ENCODE measurements at regions not wholly inside any gene's neighbourhood (a gene's known extent, or its start where the extent isn't known, plus 50 kb on each side); places are given as distances from the start of the nearest gene placed in this dataset.

GRCh38 chr1:42000766-42001165, 82.0 kb upstream of the HIVEP3 start:
- no peak overlapping the region for H3K4me3 ChIP-seq (ENCODE audit: low read depth, low read length)
- in situ Hi-C loops (cut with HindIII; ENCODE audit: low sequenced_read_pairs): no loop called here
- DNase-seq (ENCODE audit: low read depth, low spot score): no peak
- TF ChIP-seq, protein P1, sequence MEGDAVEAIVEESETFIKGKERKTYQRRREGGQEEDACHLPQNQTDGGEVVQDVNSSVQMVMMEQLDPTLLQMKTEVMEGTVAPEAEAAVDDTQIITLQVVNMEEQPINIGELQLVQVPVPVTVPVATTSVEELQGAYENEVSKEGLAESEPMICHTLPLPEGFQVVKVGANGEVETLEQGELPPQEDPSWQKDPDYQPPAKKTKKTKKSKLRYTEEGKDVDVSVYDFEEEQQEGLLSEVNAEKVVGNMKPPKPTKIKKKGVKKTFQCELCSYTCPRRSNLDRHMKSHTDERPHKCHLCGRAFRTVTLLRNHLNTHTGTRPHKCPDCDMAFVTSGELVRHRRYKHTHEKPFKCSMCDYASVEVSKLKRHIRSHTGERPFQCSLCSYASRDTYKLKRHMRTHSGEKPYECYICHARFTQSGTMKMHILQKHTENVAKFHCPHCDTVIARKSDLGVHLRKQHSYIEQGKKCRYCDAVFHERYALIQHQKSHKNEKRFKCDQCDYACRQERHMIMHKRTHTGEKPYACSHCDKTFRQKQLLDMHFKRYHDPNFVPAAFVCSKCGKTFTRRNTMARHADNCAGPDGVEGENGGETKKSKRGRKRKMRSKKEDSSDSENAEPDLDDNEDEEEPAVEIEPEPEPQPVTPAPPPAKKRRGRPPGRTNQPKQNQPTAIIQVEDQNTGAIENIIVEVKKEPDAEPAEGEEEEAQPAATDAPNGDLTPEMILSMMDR (IDR thresholded peaks at IDR 0.05; ENCODE audit: low read depth, low read length): no peak

DNA sequence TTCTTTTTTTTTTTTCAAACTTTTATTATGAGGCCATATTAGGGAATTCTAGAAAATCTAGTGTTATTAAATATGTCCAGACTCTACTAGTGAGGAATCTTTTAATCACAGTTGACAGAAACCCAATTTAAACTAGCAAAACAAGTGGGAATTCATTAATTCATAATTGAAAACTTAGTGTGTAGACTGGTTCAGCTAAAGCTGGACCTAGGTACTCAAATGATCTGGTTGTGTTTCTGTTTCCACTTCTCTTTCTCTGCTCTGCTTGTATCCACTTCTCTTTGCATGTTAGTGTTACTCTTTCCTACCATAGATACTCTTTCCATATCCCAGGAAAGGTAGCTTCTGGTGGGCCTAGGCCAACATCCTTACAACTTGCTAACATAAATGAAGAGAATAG, 81.2 kb upstream of the HIVEP3 start:
- H3K4me3 ChIP-seq (ENCODE audit: low read depth, low read length): no peak overlapping the region
- DNase-seq (ENCODE audit: low read depth, low spot score): no peak
- in situ Hi-C loops (cut with HindIII; ENCODE audit: low sequenced_read_pairs): no loop called here
- TF ChIP-seq, protein P1 (IDR thresholded peaks at IDR 0.05; ENCODE audit: low read depth, low read length): no peak

GRCh38 chr1:41998250-41998649, 79.5 kb upstream of the HIVEP3 start:
- TF ChIP-seq, protein P1 (IDR thresholded peaks at IDR 0.05; ENCODE audit: low read depth, low read length): no peak
- DNase-seq (ENCODE audit: low read depth, low spot score): no peak
- in situ Hi-C loops (cut with HindIII; ENCODE audit: low sequenced_read_pairs): no loop called here
- H3K4me3 ChIP-seq (ENCODE audit: low read depth, low read length): no peak overlapping the region

GRCh38 chr1:41997153-41997552, 78.4 kb upstream of the HIVEP3 start:
- TF ChIP-seq, protein P1 (IDR thresholded peaks at IDR 0.05; ENCODE audit: low read depth, low read length): no peak
- in situ Hi-C loops (cut with HindIII; ENCODE audit: low sequenced_read_pairs): no loop called here
- H3K4me3 ChIP-seq (ENCODE audit: low read depth, low read length): no peak overlapping the region
- no peak for DNase-seq (ENCODE audit: low read depth, low spot score)

DNA sequence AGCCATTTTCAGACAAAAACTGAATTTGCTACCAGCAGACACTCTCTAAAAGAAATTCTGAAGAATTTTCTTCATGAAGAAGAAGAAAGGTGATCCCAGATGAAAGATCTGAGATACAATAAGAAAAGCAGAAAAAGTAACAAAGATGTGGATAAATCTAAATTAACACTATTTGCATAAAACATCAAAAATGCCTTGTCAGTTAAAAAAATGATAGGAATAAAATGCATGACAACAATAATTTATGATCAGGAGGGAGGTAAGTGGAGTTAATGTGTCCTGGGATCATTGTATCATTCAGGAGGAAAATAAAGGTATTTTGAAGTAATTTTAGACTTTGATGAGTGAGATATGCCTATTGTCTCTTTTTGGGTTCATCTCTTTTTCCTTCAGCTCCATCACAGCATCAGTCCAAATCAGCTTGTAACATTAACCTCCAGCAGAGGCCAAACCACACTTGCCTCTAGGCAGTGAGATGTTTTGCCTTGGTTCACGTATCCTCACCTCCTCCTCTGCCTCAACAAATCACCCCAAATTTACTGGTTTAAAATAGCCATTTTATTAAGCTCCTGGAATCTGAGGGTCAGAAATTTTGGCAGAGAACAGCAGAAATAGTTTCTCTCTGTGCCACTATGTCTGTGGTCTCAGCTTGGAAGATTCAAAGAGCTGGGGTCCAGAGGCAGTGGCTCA, 76.9 kb upstream of the HIVEP3 start:
- in situ Hi-C loops (cut with HindIII; ENCODE audit: low sequenced_read_pairs): no loop called here
- no peak overlapping the region for H3K4me3 ChIP-seq (ENCODE audit: low read depth, low read length)
- TF ChIP-seq, protein P1 (IDR thresholded peaks at IDR 0.05; ENCODE audit: low read depth, low read length): no peak
- DNase-seq (ENCODE audit: low read depth, low spot score): no peak

- in situ Hi-C loops (cut with HindIII; ENCODE audit: low sequenced_read_pairs): no loop called here
- TF ChIP-seq, protein P1 (IDR thresholded peaks at IDR 0.05; ENCODE audit: low read depth, low read length): no peak
- no peak for DNase-seq (ENCODE audit: low read depth, low spot score)
- no peak overlapping the region for H3K4me3 ChIP-seq (ENCODE audit: low read depth, low read length)
Observed at GRCh38 chr1:41994195-41994894, 75.6 kb upstream of the HIVEP3 start.
